GM18858 (cell line): ENCODE measurements at regions not wholly inside any gene's neighbourhood (a gene's known extent, or its start where the extent isn't known, plus 50 kb on each side); places are given as distances from the start of the nearest gene placed in this dataset.

Experiments used
- ATAC-seq: cut with Tn5 transposase; IDR thresholded peaks from one replicate; pipeline ENCODE4 v1.9.1; 2021; ENCODE audit not compliant: unreplicated experiment

DNA sequence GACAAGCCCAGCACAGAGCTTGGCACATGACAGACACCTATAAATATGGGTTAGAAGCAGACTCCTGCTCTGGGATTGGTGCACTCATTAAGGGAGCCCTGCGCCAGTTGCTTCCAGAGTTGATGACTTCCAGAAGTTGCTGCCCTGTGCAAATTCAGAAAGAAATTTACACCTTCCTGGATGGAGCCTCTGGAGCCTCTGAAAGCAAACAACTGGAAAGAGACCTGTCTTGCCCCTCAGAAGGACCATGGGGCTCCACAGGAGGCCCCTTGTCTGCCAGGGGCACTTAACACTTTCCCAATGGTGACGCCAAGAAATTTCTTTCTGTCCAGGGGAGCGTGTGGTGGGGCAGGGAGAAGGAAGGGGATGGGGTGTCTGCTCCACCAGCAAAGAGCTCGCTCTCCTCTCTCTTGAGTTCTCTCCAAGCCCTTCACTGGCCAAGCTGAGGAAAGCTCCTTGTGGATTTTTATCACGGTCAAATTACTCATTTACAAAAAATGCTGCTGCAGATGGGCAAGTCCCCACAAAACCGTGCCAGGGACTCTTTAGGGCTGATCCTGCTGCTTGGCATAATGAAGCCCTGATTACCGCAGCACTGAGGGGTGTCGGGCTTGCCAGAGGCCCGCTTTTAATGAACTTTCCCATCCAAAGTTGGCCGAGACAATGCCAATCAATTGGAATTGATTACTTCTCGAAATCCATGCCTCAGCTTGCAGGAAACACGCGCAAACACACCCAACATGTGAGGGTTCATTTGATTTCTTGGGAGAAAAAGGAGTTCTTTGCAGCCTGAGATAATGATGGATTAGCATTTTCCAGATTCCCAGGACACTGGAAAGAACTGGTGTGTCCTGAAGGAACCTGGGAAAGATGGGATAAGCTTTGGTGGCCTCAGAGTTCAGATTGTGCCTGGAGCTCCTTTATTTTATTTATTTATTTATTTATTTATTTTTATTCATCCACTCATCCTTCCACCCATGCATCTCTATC, 583.6 kb upstream of the CDH5 start:
- ATAC-seq = no peak

DNA sequence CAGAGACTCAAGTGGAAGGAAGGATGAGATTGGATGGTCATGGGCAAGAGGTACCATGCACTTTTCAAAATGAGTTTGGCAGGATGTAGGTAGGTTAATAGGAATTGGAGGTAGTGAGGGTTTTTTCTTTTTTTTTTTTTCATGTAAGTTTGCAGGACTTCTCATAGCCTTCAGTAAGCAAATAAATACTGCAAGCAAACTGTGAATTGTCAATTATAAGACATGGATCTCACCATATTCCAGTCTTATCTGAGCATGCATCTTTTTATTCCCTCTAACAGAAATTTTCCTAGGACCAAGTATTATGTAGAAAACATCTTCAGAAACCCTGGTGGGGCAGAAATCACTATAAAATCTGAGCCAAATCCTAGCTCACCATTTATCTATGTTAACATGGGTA, 584.6 kb upstream of the CDH5 start:
- ATAC-seq = no peak

DNA sequence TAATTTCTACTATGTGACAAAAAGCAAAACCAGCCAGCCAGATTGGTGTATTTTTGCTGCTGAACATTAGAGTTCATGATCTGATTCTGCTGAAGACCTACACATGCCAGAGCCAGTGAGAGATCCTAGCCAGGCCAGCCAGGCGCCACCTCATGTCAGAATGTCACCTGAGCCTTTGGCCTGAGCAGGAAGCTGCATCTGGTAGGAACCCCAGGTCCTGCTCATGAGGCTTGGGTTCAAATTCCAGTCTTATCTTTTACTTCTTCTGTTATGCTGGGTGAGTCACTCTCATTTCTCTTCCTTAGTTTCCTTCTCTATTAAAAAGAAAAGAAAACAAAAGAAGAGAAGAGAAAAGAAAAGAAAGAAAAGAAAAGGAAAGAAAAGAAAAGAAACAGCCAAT, 585.1 kb upstream of the CDH5 start:
- no peak for ATAC-seq

DNA sequence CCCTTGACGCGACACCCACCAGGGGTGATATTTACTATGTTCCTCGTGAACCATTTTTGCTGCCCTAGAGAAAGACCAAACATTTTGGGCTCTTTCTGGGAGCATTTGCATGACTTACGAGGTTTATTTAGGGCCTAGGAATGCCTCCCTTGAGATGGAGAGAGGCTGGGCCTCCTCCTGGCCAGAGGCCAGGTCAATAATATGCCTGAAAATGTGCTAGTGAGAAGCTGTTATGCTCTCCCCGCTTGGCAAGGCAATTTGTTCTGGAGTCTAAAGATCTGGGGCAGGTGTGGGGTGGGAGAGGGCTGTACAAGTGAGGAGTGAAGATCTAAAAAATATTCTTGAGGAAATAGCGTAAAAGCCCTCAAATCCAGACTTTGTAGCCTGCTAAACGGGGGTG, 587.3 kb upstream of the CDH5 start:
- ATAC-seq = no peak

DNA sequence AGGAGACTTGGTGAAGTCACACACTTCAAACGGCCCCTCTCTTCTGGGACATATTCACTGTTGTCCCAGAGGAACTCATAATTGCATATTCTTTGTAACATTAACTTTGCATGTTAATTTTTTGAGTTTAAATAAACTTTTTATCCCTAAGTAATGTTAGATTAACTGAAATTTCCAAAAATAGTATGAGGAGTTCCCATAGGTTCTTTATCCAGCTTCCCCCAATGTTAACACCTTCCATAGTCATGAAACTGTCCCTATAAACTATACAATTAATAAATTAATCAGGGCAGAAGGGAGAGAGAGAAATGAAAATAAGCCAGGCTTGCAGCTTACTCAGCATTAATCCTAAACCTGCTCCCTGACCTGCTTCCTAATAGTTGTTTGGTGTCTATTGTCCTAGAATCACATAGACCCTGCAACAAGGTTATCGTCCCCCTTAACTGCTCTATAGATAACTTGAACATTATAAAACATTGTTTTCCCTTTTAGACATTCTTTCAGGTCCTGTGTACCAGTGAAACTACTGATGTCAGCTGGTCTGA, 589.8 kb upstream of the CDH5 start:
- no peak for ATAC-seq

DNA sequence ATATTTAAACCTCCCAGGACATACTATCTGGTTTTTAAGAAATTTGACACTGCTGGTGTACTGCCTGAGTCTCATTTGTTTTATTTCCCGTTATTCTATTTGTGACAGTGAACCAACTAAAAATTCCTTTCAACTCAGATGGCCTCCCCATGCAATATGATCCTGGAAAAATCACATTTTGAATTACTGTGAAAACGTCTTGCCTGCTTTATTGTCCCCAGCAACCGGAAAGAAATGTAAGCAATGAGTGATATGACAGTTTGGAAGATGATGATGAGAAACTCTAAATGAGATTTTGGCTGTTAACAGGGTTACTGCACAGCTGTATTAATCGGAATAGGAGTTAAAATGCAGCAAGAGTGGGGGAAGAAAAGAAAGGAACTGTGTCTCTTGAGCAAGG, 590.7 kb upstream of the CDH5 start:
- ATAC-seq = no peak

DNA sequence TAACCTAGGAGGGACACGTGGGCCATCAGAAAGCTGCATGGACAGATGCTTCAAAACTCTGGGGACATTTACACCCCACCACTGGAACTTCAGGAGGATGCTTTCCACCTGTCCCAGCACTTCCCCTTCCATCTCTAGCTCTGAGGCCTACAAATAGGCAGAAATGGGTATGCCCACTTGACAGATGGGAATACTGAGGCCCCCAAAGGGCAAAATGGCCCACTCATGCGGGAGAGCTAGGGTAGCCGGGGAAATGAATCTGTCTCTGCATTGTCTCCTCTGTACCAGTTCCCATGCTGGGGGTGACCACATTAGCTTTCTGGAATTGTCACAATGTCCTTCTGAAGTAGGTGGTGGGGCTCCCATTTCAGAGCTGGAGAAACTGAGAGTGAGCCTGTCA, 592.1 kb upstream of the CDH5 start:
- no peak for ATAC-seq

DNA sequence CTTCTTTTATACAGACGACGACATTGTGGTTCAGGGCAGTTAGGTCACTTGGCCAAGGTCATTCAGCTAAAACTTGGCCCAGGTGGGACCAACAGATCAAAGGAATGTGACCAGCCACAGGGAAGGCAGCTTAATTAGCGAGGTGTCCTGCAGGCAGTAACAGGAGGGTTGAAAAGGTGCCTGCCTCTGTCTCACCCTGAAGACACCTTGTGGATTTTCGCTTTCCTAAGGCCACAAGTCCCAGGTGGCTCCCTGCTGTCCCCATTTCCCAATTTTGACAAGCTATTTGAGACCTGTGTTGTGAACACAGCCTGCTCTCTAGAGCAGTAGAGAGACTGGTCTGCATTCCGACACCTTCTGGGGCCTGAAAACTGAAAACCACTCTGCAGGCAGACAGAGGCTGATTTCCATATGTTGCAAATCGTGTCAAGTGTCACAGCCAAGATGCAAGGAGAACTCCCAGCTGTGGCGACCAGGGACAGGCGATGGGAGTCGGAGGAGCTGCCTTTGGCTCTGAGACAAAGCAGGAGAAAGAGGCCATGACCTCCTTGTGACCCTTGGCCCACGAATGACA, 593.1 kb upstream of the CDH5 start:
- ATAC-seq = no peak

DNA sequence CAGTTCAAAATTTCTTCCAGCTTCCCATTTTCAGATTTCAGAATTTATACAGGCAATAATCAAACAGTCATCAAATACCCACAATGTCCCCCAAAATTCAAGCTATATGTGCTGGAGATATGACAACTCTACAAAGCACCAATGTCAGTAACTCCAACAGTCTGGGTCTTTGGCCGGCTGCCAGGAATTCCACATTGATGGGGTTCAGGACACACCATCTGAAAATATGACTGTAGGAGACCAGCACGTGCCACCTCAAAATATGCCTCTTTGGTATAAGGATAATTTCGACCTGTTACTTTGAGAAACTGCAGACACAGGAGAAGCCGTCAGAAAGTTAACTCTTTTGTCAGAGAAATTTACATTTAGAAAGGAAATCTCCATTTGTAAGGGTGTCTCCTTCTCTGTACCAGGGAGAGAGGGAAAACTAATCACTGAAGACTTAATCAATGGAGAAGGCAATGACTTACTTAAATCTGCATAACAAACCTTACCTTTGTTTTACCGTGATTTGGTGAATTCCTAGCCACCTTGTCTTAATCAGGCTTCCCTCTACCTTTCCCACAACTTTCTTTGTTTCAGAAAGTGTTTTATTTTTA, 594.3 kb upstream of the CDH5 start:
- no peak for ATAC-seq

DNA sequence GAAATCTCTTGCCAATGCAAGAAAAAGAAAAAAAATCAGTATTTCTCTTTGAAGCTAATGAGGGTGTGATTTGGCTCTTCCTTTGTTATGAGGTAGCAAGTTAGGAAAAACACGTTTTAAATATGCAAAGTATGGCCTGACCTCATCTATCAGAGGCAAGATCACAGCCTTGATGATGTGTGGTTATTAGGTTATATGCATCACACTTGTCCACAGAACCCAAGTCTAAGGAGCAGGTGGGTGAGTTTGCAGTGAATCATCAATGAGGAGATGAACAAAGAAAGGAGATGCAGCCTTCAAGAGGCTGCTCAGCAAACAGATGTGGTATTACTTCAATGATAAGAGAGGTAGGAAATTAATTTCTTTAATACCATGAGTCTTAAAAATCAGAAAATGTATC, 594.8 kb upstream of the CDH5 start:
- ATAC-seq = no peak

DNA sequence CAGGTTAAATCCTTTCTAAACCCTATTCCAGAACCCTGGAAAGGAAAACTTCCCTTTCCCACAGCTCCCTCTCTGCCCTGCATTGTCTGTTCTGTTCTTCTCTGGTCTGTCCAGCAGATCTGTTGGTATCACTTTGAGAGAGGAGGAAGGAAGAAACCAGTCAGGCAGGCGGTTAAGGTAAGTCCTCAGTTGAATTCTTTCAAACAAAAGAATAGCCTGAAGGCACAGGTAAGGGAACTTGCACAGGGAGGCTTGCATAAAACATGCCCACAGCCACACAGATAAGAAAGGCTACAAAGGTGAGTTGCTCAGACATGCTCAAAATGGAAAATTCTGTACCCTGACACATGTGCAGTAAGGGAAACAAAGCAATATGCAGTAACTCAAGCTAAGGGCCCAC, 595.7 kb upstream of the CDH5 start:
- ATAC-seq = no peak

DNA sequence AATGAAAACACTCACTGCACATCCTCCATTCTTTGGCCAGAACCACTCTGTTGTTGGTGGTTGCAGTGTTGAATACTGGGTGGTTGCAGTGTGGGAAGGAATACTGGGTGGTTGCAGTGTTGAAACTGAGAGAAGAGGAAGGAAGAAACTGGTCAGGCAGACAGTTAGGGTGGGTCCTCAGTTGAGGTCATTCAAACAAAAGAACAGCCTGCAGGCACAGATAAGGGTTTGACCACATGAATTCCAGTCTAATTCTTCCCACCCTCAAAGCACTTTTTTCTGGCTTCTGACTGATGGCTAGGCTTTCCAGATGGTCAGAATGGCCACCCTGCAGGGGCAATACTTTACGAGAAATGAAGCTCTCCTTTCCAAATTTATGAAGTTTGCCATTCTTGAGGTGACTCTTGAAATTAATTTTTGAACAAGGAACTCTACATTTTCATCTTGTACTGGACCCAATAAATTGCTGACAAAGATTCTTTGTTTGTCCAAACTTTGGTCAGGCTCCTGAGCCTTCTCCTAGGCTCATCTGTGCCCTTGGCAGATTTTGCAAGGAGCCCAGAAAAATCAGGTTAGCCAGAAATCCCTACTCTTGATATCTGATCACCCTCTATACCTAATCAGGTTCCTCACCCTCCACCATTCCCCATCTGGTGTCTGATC, 596.6 kb upstream of the CDH5 start:
- ATAC-seq = no peak

DNA sequence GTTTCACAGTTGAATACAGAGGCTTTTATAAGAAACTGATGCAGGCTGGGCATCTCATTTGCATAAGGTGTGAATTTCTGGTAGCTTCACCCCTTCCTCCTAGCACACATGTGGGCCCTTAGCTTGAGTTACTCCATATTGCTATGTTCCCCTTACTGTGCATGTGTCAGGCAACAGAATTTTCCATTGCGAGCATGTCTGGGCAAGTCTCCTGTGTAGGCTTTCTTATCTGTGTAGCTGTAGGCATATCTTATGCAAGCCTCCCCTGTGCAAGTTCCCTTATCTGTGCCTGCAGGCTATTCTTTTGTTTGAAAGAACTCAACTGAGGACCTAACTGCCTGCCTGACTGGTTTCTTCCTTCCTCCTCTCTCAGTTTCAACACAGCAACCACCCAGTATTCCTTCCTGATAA, 597.4 kb upstream of the CDH5 start:
- no peak for ATAC-seq

DNA sequence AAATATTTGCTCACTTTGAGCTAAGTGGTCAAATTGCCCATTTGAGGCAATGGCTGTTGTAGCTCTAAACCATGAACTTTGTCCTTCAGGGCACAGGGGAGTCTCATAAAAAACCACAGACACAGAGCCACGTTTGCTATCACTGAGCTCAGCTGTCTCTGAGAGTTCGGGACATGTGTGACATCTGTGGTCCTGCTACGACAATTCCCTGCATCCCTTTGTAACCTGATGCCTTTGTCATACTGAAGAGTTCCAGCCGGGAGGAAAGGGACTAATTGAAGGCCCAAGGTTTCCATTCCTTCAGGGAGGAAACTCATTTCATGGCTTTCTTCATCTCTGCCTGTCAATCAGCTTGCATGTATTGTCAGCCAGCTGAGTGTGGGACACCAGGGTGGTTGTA, 599.4 kb upstream of the CDH5 start:
- ATAC-seq = no peak

DNA sequence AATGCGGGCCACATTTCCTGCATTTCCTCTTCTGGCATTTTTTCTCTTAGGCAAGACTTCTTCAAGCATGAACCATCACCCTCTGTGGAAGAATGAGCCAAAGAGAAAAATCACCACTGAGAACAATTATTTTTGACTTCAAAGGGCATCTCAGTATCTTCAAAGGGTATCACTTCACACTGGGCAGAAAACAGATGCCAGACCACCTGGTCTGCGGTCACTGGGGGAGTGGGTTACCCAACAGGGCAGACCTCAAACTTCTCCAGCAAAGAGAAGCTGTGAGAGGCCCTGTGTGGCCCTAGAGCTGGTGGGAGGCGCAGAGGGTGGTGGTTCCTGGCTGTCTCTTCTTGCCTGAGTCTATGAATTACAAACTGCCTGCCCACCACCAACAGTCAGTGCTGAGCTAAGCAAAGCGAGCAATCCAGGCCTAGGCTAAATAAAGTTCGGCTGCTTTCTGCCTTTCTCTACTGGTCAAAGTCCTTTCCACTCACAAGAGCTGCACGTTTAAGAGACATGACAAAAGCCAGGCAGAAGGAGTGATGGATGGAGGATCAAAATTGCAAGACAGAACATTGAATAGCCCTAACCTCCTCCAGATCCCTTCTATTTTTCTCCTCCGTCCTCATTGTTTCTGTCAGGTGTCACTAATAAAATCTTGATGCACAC, 602.7 kb upstream of the CDH5 start:
- ATAC-seq = no peak

DNA sequence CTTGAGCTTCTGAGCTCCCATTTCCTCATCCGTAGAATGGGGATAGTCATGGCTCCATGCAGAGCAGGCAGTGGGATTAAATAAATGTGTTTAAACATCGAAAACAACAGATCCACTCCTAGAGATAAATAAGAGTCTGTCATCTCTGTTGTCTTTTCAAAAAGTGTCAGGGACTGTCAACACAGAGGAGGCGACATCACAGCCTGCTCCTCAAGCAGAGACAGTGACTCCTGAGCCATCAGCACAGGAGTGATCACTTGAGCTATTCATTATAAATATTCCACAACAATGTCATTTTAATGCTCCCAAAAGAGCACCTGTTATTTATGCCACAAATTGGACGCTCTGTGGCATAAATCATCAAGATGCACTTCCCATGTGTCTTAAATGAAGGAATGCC, 605.6 kb upstream of the CDH5 start:
- no peak for ATAC-seq

DNA sequence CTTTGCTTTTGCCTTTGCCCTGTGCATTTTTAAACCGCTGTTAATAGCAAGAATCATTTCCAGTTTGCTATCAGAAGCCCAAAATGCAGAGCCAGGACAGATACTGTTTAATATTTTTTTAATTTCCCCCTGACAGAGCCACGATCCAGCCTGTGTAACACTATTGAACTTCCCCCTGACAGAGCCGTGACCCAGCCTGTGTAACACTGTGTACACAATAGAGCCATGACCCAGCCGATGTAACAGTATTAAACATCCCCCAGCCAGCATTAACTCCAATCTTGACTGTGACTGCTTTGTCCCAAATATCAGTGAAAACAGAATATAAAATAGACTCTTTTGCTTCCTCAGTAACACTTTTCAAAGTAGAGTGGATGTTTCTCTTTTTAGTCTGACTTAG, 607.9 kb upstream of the CDH5 start:
- ATAC-seq = no peak

DNA sequence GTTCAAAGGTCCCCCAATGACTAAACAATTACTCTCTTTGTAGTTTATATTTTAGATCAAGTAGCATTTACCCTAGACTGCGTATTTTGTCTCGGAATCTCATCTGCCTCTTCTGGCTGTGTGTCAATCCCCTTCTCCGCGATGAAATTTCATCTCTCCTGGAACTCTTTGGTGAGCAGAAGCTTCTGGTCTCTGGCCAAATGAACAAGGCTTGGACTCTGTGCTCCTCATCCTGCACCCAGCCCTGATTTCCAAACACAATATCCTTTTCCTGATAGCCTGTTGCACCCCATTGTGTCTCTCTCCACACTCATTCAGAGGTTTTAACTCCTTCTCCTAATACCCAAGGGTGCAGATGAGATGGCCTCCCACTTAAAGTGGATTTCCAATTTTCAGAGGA, 609.4 kb upstream of the CDH5 start:
- ATAC-seq = no peak

DNA sequence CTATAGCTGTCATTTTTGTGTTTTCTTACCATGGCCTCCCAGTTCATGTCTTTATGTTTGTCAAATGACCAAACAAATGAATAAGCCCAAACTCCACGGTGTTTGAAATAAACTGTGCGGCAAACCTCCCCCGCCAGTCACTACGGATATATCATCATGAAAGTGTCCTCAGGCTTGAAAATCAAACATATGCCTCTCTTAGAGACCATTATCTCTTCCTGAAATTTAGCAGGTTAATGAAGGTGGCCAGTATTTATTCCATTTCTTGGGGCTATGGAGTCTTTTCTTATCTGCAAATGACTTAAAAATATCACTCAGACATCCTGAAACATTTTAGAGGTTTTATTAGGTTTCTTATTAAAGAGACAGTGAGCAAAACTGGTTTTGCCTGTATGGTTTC, 610.3 kb upstream of the CDH5 start:
- ATAC-seq = no peak

DNA sequence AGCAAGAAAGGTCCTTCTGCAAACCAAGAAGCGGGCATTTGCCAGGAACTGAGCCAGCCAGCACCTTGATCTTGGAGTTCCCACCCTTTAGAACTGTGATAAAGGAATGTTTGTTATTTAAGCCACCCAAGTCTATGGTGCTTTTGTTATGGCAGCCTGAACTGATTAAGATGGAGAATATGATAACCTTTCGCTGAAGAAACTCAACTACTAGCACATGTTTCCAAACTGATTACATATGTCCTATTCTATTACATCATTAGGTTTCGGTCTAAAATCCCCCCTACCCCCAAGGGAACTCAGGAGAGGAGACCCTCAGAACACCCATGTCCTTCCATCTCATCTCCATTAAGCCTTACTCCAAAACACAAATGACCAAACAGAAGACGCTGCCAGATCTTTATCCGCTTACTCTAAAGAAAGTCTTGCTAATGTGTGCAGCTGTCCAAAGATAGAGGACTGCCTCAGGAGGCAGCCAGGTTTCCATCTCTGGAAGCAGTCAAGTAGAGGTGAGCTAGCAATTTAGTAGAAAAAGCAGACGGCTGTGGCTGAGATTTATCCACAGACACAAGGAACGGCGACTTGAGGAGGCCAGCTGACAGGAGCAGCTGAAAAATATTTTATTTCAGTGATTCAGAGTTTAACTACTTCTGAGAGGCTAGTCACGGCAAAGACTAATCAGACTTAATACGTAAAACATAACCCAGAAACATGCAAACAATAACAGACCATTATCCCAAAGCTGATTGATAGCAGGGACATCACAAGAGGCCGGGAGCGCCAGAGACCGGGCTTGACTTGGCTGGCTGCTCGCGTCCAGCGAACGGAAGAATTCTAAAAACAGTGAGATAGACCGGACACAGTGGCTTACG, 611.4 kb upstream of the CDH5 start:
- no peak for ATAC-seq
